ENCODE measurements at regions not wholly inside any gene's neighbourhood (a gene's known extent, or its start where the extent isn't known, plus 50 kb on each side); places are given as distances from the start of the nearest gene placed in this dataset.

- Mint-ChIP-seq H3K36me3 (ENCODE audit: low read depth) (no peaks in the 10 kb centered on the region), H3K4me3 (no peak overlapping the region), H3K4me1 (peaks cover 15% of the 10 kb centered on the region), H3K9me3 (no peaks in the 10 kb centered on the region), H3K27me3 (ENCODE audit: insufficient read depth, low read depth, poor library complexity) (no peaks in the 10 kb centered on the region), H3K27ac (no peak overlapping the region)
- no peak overlapping the region for H3K4me2 ChIP-seq
- TF ChIP-seq EZH2 (IDR thresholded peaks at IDR 0.05; ENCODE audit: low read depth, unreplicated experiment) (no peak), EZH2phosphoT487 (IDR thresholded peaks at IDR 0.05; ENCODE audit: unreplicated experiment) (no peak), ZNF331 (CRISPR knock-in tag; IDR thresholded peaks at IDR 0.05; ENCODE audit: low read depth) (no peak), NANOG (IDR thresholded peaks at IDR 0.05; ENCODE audit: borderline replicate concordance) (no peak), POLR2AphosphoS5 (IDR thresholded peaks at IDR 0.05; ENCODE audit: low read depth) (no peak), CTCF (conservative IDR thresholded peaks at IDR 0.05; ENCODE audit: low read depth in 2 of 2) (no peak), ZNF114 (CRISPR knock-in tag; IDR thresholded peaks at IDR 0.05) (no peak), ETS1 (IDR thresholded peaks at IDR 0.05) (no peak), STAT1 (IDR thresholded peaks at IDR 0.05; ENCODE audit: unreplicated experiment) (no peak), CREB1 (CRISPR knock-in tag; IDR thresholded peaks at IDR 0.05; ENCODE audit: low read depth) (no peak)
- TF ChIP-seq, protein P1, sequence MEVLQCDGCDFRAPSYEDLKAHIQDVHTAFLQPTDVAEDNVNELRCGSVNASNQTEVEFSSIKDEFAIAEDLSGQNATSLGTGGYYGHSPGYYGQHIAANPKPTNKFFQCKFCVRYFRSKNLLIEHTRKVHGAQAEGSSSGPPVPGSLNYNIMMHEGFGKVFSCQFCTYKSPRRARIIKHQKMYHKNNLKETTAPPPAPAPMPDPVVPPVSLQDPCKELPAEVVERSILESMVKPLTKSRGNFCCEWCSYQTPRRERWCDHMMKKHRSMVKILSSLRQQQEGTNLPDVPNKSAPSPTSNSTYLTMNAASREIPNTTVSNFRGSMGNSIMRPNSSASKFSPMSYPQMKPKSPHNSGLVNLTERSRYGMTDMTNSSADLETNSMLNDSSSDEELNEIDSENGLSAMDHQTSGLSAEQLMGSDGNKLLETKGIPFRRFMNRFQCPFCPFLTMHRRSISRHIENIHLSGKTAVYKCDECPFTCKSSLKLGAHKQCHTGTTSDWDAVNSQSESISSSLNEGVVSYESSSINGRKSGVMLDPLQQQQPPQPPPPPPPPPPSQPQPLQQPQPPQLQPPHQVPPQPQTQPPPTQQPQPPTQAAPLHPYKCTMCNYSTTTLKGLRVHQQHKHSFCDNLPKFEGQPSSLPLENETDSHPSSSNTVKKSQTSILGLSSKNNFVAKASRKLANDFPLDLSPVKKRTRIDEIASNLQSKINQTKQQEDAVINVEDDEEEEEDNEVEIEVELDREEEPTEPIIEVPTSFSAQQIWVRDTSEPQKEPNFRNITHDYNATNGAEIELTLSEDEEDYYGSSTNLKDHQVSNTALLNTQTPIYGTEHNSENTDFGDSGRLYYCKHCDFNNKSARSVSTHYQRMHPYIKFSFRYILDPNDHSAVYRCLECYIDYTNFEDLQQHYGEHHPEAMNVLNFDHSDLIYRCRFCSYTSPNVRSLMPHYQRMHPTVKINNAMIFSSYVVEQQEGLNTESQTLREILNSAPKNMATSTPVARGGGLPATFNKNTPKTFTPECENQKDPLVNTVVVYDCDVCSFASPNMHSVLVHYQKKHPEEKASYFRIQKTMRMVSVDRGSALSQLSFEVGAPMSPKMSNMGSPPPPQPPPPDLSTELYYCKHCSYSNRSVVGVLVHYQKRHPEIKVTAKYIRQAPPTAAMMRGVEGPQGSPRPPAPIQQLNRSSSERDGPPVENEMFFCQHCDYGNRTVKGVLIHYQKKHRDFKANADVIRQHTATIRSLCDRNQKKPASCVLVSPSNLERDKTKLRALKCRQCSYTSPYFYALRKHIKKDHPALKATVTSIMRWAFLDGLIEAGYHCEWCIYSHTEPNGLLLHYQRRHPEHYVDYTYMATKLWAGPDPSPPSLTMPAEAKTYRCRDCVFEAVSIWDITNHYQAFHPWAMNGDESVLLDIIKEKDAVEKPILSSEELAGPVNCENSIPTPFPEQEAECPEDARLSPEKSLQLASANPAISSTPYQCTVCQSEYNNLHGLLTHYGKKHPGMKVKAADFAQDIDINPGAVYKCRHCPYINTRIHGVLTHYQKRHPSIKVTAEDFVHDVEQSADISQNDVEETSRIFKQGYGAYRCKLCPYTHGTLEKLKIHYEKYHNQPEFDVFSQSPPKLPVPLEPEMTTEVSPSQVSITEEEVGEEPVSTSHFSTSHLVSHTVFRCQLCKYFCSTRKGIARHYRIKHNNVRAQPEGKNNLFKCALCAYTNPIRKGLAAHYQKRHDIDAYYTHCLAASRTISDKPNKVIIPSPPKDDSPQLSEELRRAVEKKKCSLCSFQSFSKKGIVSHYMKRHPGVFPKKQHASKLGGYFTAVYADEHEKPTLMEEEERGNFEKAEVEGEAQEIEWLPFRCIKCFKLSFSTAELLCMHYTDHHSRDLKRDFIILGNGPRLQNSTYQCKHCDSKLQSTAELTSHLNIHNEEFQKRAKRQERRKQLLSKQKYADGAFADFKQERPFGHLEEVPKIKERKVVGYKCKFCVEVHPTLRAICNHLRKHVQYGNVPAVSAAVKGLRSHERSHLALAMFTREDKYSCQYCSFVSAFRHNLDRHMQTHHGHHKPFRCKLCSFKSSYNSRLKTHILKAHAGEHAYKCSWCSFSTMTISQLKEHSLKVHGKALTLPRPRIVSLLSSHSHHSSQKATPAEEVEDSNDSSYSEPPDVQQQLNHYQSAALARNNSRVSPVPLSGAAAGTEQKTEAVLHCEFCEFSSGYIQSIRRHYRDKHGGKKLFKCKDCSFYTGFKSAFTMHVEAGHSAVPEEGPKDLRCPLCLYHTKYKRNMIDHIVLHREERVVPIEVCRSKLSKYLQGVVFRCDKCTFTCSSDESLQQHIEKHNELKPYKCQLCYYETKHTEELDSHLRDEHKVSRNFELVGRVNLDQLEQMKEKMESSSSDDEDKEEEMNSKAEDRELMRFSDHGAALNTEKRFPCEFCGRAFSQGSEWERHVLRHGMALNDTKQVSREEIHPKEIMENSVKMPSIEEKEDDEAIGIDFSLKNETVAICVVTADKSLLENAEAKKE (CRISPR knock-in tag; IDR thresholded peaks at IDR 0.05), result no peak
- TF ChIP-seq, protein P2, sequence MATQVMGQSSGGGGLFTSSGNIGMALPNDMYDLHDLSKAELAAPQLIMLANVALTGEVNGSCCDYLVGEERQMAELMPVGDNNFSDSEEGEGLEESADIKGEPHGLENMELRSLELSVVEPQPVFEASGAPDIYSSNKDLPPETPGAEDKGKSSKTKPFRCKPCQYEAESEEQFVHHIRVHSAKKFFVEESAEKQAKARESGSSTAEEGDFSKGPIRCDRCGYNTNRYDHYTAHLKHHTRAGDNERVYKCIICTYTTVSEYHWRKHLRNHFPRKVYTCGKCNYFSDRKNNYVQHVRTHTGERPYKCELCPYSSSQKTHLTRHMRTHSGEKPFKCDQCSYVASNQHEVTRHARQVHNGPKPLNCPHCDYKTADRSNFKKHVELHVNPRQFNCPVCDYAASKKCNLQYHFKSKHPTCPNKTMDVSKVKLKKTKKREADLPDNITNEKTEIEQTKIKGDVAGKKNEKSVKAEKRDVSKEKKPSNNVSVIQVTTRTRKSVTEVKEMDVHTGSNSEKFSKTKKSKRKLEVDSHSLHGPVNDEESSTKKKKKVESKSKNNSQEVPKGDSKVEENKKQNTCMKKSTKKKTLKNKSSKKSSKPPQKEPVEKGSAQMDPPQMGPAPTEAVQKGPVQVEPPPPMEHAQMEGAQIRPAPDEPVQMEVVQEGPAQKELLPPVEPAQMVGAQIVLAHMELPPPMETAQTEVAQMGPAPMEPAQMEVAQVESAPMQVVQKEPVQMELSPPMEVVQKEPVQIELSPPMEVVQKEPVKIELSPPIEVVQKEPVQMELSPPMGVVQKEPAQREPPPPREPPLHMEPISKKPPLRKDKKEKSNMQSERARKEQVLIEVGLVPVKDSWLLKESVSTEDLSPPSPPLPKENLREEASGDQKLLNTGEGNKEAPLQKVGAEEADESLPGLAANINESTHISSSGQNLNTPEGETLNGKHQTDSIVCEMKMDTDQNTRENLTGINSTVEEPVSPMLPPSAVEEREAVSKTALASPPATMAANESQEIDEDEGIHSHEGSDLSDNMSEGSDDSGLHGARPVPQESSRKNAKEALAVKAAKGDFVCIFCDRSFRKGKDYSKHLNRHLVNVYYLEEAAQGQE (IDR thresholded peaks at IDR 0.05; ENCODE audit: unreplicated experiment), result no peak
- H3F3A ChIP-seq (replicated peaks; ENCODE audit: low read depth), result no peaks in the 10 kb centered on the region
- H2AFZ ChIP-seq, result no peak overlapping the region
- no peak for DNase-seq (ENCODE audit: low spot score)
- H3K4me1 ChIP-seq (ENCODE audit: insufficient read depth), result peaks cover 6% of the 10 kb centered on the region; the same call in 1 of the 2 replicates
- no peaks in the 10 kb centered on the region for H3K27me3 ChIP-seq (ENCODE audit: insufficient read depth)
- no peak overlapping the region for H3K27ac ChIP-seq (ENCODE audit: low read depth)
- H3K9me2 ChIP-seq (ENCODE audit: insufficient read depth), result no peaks in the 10 kb centered on the region
- no peaks in the 10 kb centered on the region for H4K20me1 ChIP-seq (replicated peaks; ENCODE audit: insufficient read depth)
- no peak overlapping the region for H3K4me3 ChIP-seq
- H3K79me2 ChIP-seq (replicated peaks; ENCODE audit: insufficient read depth), result no peaks in the 10 kb centered on the region
- ATAC-seq, result no peak
- H3K36me3 ChIP-seq (ENCODE audit: insufficient read depth), result no peaks in the 10 kb centered on the region
These were observed 379.2 kb downstream of the ACTL7B start for GRCh38 chr9:108476574-108476973.

Data from GM23338 (cell line).